ENCODE measurements at regions not wholly inside any gene's neighbourhood (a gene's known extent, or its start where the extent isn't known, plus 50 kb on each side); places are given as distances from the start of the nearest gene placed in this dataset.

DNA sequence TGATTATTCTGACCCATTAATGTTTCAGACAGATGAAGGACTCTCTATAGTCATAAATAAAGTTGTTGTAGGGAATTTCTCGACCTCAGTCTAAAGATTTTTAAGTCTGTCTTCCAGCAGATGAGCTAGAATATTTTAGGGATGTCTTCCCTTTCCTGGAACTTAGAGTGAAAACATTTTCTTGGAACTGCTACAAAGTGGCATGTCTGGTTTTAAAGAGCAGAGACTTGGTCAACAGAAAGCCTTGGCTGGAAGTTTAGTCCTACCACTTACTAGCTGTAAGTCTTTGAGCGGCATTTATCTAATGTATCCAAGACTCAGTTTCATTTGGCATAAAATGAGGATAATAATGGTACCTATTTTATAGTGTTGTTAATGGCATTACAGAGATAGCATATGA is 120.0 kb upstream of the TGFBR2 start:
- ChIA-PET CTCF (no interaction called here), POLR2A (no interaction called here)
- TF ChIP-seq, protein P1, sequence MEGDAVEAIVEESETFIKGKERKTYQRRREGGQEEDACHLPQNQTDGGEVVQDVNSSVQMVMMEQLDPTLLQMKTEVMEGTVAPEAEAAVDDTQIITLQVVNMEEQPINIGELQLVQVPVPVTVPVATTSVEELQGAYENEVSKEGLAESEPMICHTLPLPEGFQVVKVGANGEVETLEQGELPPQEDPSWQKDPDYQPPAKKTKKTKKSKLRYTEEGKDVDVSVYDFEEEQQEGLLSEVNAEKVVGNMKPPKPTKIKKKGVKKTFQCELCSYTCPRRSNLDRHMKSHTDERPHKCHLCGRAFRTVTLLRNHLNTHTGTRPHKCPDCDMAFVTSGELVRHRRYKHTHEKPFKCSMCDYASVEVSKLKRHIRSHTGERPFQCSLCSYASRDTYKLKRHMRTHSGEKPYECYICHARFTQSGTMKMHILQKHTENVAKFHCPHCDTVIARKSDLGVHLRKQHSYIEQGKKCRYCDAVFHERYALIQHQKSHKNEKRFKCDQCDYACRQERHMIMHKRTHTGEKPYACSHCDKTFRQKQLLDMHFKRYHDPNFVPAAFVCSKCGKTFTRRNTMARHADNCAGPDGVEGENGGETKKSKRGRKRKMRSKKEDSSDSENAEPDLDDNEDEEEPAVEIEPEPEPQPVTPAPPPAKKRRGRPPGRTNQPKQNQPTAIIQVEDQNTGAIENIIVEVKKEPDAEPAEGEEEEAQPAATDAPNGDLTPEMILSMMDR (IDR thresholded peaks at IDR 0.05; ENCODE audit: low read depth, low read length), result no peak
- Histone ChIP-seq H3K27me3 (ENCODE audit: control insufficient read depth, insufficient read depth, low read length) (no peaks in the 10 kb centered on the region), H3K9me3 (ENCODE audit: control insufficient read depth, insufficient read depth, low read length) (peaks cover 3% of the 10 kb centered on the region; the same call in 1 of the 2 replicates), H3K27ac (ENCODE audit: low read depth, low read length) (no peak overlapping the region), H3K4me3 (ENCODE audit: low read depth, low read length) (no peak overlapping the region)
- DNase-seq (ENCODE audit: low read depth, low spot score), result no peak

GRCh38 chr3:30488070-30488756 is 118.2 kb upstream of the TGFBR2 start:
- H3K27me3 ChIP-seq (ENCODE audit: control insufficient read depth, insufficient read depth, low read length), result no peaks in the 10 kb centered on the region
- peaks cover 3% of the 10 kb centered on the region; the same call in 1 of the 2 replicates for H3K9me3 ChIP-seq (ENCODE audit: control insufficient read depth, insufficient read depth, low read length)
- TF ChIP-seq, protein P1 (IDR thresholded peaks at IDR 0.05; ENCODE audit: low read depth, low read length), result no peak
- H3K4me3 ChIP-seq (ENCODE audit: low read depth, low read length), result no peak overlapping the region
- no peak for DNase-seq (ENCODE audit: low read depth, low spot score)
- ChIA-PET CTCF (no interaction called here), POLR2A (no interaction called here)
- no peak overlapping the region for H3K27ac ChIP-seq (ENCODE audit: low read depth, low read length)

- ChIA-PET POLR2A (no interaction called here), CTCF (interaction anchor here (0.8 kb wide), 1 partner anchor 450 kb away, joined by 3 read pairs; no protein-coding TSS in a partner anchor)
- Histone ChIP-seq H3K27me3 (ENCODE audit: control insufficient read depth, insufficient read depth, low read length) (no peaks in the 10 kb centered on the region), H3K4me3 (ENCODE audit: low read depth, low read length) (no peak overlapping the region), H3K27ac (ENCODE audit: low read depth, low read length) (no peak overlapping the region), H3K9me3 (ENCODE audit: control insufficient read depth, insufficient read depth, low read length) (peaks cover 3% of the 10 kb centered on the region; the same call in 1 of the 2 replicates)
- TF ChIP-seq, protein P1 (IDR thresholded peaks at IDR 0.05; ENCODE audit: low read depth, low read length), result no peak
- DNase-seq (ENCODE audit: low read depth, low spot score), result no peak
Measured at GRCh38 chr3:30492322-30493192, 113.8 kb upstream of the TGFBR2 start.

GRCh38 chr3:30493911-30494311 is 112.5 kb upstream of the TGFBR2 start:
- TF ChIP-seq, protein P1 (IDR thresholded peaks at IDR 0.05; ENCODE audit: low read depth, low read length), result no peak
- Histone ChIP-seq H3K4me3 (ENCODE audit: low read depth, low read length) (no peak overlapping the region), H3K27ac (ENCODE audit: low read depth, low read length) (peak overlapping the region; percentile 57), H3K9me3 (ENCODE audit: control insufficient read depth, insufficient read depth, low read length) (no peaks in the 10 kb centered on the region), H3K27me3 (ENCODE audit: control insufficient read depth, insufficient read depth, low read length) (no peaks in the 10 kb centered on the region)
- ChIA-PET POLR2A (no interaction called here), CTCF (no interaction called here)
- peak; percentile 37 for DNase-seq (ENCODE audit: low read depth, low spot score)

All from AG04450 (cell line).